LoVo (cell line): ENCODE measurements at regions not wholly inside any gene's neighbourhood (a gene's known extent, or its start where the extent isn't known, plus 50 kb on each side); places are given as distances from the start of the nearest gene placed in this dataset.
"Not testable (repeated sequence)": the region's sequence is repeated elsewhere in the genome, so short reads cannot be mapped to it uniquely, and the experiment has no call there.

Experiments used
- DNase-seq: peaks from one replicate; pipeline ENCODE4 v3.0.0-alpha.2; 2016; ENCODE audit warnings: low spot score

DNA sequence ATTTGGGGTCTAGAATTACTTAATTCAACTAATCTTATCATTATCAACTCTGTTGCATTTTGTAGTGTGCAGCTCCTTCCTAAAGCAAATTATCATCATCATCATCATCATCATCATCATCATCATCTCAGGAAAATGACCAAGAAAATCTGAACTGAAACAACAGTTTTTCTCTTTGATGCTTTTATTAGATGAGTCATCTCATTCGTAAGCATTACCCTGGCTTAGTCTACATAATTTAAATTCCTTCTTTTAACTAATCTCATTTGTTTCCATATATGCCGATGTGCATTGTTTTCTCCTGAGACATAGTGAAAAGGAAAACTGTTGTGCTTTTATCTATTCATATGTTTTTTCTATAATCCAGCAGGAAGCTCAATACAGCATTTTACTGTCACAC, 173.0 kb upstream of the PDE4D start:
- no peak for DNase-seq

DNA sequence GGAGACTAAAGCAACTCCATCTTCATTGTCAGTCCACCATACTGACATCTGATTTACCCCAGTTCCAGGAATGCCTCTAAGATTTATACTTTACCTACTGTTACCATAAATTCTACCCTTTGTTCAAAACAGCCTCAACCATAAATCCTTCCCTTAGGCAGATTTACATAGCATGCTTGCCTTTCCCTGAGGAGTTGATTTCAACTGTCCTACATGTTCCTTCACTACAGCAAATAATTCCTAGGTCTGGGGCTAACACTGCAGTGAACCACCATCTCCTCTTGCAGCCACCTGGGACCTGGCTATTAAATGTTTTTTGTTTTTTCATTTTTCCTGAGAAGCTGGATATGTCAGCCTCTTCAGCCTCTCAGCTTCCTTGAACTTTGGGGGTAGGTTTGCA, 166.9 kb upstream of the PDE4D start:
- DNase-seq: no peak

GRCh38 chr5:60056191-60056590, 162.7 kb upstream of the PDE4D start:
- DNase-seq: no peak

- DNase-seq: no peak
These were observed 161.6 kb upstream of the PDE4D start for GRCh38 chr5:60055168-60055567.

- DNase-seq: not testable (repeated sequence)
These were observed 148.6 kb upstream of the PDE4D start for GRCh38 chr5:60041996-60042664.

- not testable (repeated sequence) for DNase-seq
These were observed 148.0 kb upstream of the PDE4D start for GRCh38 chr5:60041508-60041907.

- DNase-seq: no peak
These were observed 142.8 kb upstream of the PDE4D start for GRCh38 chr5:60036192-60036938.

GRCh38 chr5:60026161-60026560, 132.6 kb upstream of the PDE4D start:
- no peak for DNase-seq

DNA sequence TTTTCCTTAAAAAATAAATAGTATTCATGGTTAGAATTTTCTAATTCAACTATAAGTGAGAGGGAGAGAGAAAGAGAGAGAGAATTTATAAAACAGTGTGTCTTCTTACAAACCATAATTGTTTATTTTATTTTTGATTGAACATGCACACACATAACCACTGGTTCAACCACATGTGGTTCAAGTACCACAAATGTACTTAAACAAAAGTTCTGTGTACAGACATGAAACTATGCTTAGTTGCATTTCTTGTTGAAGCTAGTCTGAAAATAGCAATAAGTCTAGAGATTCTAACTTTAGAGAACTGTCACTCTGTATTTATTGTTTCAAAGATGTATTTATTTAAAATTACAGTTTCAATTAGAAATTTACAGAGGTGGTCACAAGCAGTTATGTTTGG, 130.6 kb upstream of the PDE4D start:
- DNase-seq: no peak

- no peak for DNase-seq
These were observed 129.7 kb upstream of the PDE4D start for GRCh38 chr5:60023255-60023654.

DNA sequence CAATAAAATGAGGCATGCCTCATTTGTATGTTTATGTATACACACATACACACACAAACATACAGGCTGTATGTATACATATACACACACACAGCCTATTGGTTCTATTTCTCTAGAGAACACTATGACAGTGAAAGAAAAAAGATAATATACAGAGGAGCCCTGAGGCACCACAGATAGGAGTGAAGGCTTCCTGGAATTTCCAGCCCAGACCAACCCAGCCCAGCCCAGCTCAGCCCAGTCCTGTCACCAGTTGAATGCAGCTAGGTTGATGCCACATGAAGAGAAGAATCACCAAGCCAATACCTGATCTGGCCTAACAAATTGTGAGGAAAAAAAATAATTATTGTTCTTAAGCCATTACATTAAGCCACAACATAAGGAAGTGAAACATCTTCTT, 126.9 kb upstream of the PDE4D start:
- no peak for DNase-seq

DNA sequence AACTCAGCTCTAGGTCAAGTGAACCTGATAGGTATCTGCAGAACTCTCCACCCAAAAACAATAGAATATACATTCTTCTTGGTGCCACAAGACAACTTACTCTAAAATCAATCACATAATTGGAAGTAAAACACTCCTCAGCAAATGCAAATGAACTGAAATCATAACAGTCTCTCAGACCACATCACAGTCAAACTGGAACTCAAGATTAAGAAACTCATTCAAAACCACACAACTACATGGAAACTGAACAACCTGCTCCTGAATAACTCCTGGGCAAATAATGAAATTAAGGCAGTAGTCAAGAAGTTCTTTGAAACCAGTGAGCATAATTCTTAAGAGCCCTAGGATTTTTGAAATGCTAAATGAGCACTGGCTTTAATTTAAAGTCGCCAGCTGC, 125.4 kb upstream of the PDE4D start:
- DNase-seq: not testable (repeated sequence)

DNA sequence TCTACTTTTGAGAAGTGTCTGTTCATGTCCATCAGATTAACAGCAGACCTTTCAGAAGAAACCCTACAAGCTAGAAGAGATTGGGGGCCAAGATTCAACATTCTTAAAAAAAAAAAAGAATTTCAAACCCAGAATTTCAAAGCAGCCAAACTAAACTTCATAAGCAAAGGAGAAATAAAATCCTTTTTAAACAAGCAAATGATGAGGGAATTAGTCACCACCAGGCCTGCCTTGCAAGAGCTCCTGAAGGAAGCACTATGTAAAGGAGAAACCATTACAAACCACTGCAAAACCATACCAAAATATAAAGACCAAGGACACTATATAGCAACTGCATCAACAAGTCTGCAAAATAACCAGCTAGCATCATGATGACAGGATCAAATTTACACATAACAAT, 124.6 kb upstream of the PDE4D start:
- no peak for DNase-seq

DNA sequence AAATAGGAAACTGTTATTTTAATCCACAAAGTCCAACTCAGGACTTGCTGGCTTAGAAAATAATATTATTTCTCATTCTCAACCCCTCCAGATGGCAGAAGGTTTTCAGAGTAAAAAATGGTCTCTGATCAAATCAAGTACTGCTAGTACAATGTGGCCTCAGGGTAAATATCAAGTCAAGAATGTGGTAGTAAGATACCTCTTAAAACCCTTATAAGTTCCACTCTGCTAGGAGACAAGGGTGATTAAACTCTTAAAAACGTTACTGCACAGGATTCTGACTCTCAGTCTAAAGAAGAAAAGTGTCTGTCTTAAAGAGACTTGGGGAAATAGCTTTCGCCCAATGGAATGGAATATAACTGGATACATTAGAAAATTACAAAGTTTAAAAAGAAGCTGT, 120.8 kb upstream of the PDE4D start:
- DNase-seq: no peak

- no peak for DNase-seq
These were observed 117.3 kb upstream of the PDE4D start for GRCh38 chr5:60010853-60011252.

DNA sequence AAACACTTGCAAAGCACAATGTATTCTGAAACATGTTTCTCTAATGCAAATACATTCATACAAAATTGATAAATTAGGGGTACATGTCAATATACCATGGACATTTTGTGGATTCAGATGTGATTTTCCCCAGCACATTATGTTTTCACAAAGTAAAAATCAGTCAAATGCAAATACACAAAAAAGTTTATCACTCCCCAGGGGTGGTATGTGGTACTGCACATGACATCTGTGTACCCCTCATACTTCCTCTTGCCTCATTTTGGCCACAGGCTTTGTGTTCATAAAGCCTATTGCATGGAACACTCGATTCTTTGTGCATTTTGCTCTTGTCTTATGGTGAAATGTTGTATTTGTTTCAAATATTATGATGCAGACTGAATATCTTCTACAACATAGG, 116.8 kb upstream of the PDE4D start:
- DNase-seq: no peak

GRCh38 chr5:60007729-60008128, 114.2 kb upstream of the PDE4D start:
- DNase-seq: no peak

DNA sequence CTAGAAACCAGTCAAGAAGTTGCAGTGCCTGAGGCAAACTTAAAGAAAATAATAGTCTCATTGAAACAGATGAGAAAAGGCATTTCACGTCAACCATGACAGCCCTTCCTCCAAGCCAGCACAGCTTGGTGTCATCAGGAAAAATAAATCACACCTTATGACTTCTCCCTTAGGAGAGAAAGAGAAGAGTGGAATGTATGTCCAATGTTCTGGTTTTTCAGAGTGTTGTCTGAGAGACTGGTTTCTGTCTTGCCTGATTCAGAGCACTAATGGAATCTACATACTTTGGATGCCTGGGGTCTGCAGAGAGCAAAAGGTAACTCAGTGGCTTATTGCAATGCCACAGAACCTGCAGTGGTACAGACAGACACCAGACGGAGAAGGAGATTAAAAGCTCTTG, 105.5 kb upstream of the PDE4D start:
- no peak for DNase-seq

DNA sequence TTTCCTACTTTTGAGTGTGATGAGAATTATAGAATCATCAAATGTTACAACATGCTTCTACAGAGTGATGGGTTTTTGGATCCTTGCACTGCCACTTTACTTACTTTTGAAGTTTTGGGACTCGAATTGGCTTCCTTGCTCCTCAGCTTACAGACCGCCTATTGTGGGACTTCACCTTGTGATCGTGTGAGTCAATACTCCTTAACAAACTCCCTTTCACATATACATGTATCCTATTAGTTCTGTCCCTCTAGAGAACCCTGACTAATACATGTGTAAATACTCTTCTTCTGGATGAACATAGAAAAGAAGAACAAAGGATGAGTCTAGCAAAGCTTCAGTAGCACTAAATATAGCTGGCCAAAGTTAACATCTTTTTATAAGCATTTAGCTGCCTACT, 98.7 kb upstream of the PDE4D start:
- DNase-seq: no peak

DNA sequence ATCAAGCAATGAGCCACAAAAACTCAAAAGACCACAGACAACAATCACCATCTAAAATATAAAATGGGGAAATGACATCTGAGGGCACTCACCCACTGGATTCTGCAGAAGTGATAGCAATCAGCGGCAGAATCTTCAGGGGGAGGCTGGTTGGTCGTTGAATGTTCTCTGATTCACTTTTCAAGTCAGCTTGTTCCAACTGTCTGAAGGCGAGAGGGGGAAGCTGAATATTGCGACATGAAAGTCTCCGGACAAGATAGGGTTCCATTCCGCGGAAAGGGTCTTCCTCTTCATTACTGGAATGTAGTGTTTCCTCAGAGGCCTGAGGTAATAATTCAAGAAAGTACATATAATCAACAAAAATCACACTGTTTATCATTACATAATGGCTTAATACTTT, 94.9 kb upstream of the PDE4D start:
- DNase-seq: no peak

GRCh38 chr5:59976342-59976741, 82.8 kb upstream of the PDE4D start:
- DNase-seq: no peak

DNA sequence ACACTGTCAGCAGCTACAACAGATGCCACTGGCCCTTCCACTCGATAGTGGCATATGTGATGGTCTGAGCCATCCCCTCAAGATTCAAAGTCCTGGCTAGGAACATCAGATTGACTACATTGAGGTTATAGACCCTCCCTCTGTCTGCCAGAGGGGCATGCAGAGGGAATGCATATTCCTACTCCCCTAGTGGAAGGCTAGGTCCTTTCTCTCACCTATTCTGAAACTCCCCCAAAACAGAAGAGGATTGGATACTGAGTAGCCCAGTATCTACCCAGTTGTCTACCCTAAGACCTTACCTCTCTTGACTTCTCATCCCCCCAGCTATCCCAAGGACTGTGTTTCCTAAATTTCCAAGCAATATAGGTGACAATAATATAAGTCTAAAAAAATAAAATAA, 78.5 kb upstream of the PDE4D start:
- no peak for DNase-seq

- no peak for DNase-seq
These were observed 65.8 kb upstream of the PDE4D start for GRCh38 chr5:59959330-59959729.
